ENCODE measurements at regions not wholly inside any gene's neighbourhood (a gene's known extent, or its start where the extent isn't known, plus 50 kb on each side); places are given as distances from the start of the nearest gene placed in this dataset.
A peak's percentile ranks its signal among the peaks of the same experiment; 100 is the strongest.

DNA sequence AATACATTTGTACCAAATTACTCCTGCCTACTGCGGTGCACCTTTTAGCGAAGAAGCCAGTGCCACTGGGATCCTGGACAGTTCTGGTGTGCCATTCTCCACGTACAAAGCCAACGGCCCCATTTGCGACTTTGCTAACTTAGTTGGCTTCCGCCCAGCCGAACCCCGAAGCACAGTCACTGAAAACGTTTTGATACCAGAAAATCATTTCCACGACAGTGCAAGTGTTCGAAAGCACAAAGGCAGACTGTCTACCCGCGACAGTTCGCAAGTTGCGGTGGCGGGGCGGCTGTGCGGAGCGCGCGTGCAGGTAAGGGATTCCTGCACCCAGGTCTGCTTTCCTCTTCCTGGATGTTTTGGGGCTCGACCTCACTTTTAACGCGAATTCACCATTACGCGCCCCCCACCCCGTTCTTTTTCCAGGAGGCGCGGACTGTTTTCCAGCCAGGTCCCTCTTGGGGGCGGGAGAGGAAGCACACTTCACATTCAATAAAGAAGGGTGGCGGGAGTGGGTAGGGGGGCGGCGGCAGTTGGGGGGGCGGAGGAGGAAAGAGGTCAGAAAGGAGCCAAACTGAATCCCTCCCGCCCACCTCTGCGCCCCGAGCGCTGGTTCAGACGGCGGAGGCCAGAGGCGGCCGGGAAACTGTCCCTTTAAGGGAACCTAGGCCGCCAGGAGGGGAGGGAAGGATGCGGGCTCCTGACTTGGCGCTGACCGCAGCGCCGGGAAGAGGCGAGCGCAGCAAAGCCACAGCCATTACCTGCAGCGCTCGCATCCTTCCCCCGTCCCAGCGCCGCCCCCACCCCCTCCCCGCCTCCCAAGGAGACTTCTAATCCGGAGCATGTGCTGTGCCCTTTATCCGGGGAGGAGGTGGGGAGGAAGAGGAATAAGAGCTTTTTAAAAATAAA, 107.4 kb upstream of the KCTD1 start:
- Histone ChIP-seq H3K4me3 (ENCODE audit: low read depth in 1 of 2, low read length in 2 of 2) (peak overlapping the region; percentile 55 to 56), H3K27ac (ENCODE audit: low read depth, low read length) (peak overlapping the region; percentile 52), H3K36me3 (ENCODE audit: insufficient read depth, low read length) (no peaks in the 10 kb centered on the region), H3K9ac (ENCODE audit: low read length) (peak overlapping the region; percentile 22), H3K9me3 (ENCODE audit: low read length) (no peaks in the 10 kb centered on the region), H3K4me1 (ENCODE audit: insufficient read depth, low read length) (peaks cover 22% of the 10 kb centered on the region), H3K27me3 (ENCODE audit: control insufficient read depth in 1 of 2, insufficient read depth in 2 of 2, low read length in 2 of 2) (no peaks in the 10 kb centered on the region)

DNA sequence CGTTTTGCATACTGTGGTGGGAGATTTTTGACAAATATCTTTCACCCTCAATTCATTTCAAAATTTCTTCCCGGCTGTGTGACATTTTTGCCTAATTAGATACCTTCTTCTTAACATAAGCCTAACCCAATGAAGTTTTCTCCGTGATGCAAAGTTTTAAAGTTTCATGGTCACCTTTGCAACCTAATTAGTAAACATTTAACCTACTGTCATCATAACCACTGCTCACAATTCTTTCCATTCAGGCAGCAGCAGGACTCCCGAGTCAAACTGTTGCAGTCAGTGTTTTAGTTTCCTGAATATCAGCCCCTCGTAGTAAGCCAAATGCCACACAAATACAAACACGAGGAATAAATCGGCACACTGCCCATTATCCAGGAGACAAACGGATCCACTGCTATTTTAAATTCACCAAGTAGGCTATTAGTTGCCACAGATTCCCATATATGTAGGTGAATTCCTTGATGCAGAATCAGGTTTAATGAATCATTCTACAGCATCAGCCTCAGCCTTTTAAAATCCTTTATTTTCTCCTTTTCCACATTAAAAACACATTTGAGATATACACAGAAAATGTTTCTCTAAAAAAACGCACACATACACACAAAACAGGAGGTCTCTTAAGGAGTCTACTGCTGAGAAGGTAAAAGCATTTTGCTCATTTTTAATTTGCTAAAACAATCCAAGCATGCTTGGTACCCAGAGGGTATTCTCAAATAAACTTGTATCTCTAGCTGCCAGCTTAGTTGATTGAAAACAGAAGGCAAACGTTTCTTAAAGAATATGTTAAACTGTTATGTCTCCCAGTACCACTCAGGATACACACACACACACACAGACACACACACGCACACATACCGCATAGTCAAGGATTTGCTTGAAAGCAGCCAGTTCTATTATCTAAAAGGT, 106.5 kb upstream of the KCTD1 start:
- Histone ChIP-seq H3K9ac (ENCODE audit: low read length) (peak overlapping the region; percentile 22), H3K36me3 (ENCODE audit: insufficient read depth, low read length) (no peaks in the 10 kb centered on the region)

GRCh38 chr18:26653943-26654615, 105.7 kb upstream of the KCTD1 start:
- Histone ChIP-seq H3K4me3 (ENCODE audit: low read depth in 1 of 2, low read length in 2 of 2) (no peak overlapping the region), H3K4me1 (ENCODE audit: insufficient read depth, low read length) (peaks cover 22% of the 10 kb centered on the region), H3K9me3 (ENCODE audit: low read length) (no peaks in the 10 kb centered on the region), H3K27ac (ENCODE audit: low read depth, low read length) (no peak overlapping the region), H3K36me3 (ENCODE audit: insufficient read depth, low read length) (no peaks in the 10 kb centered on the region), H3K27me3 (ENCODE audit: control insufficient read depth in 1 of 2, insufficient read depth in 2 of 2, low read length in 2 of 2) (no peaks in the 10 kb centered on the region), H3K9ac (ENCODE audit: low read length) (no peak overlapping the region)

More for the DNA sequence above, 106.5 kb upstream of the KCTD1 start:
- peak overlapping the region in 1 of 2 donors; percentile 55 for H3K4me3 ChIP-seq (ENCODE audit: low read depth in 1 of 2, low read length in 2 of 2)
- H3K9me3 ChIP-seq (ENCODE audit: low read length), result no peaks in the 10 kb centered on the region
- peaks cover 22% of the 10 kb centered on the region for H3K4me1 ChIP-seq (ENCODE audit: insufficient read depth, low read length)
- H3K27me3 ChIP-seq (ENCODE audit: control insufficient read depth in 1 of 2, insufficient read depth in 2 of 2, low read length in 2 of 2), result no peaks in the 10 kb centered on the region
- H3K27ac ChIP-seq (ENCODE audit: low read depth, low read length), result no peak overlapping the region

DNA sequence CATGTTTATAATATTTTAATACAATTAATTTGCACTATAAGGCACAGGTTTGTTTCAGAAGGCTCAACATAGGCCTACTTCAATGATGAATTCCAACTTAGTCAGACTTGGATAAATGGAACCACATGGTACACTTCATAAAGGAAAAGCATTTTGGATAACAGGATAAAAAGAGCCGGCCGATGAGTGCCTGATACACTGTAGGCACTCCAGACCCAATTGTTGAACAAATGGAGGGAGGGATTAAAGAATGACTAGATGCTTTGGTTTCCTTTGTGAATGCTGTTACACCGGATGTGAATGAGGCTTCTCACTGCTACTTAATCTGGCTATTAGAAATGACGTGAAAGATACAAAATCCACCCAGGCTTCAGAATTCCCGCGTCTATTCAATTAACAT, 104.1 kb upstream of the KCTD1 start:
- Histone ChIP-seq H3K27me3 (ENCODE audit: control insufficient read depth in 1 of 2, insufficient read depth in 2 of 2, low read length in 2 of 2) (no peaks in the 10 kb centered on the region), H3K4me1 (ENCODE audit: insufficient read depth, low read length) (peaks cover 12% of the 10 kb centered on the region), H3K9ac (ENCODE audit: low read length) (no peak overlapping the region), H3K9me3 (ENCODE audit: low read length) (no peaks in the 10 kb centered on the region), H3K4me3 (ENCODE audit: low read depth in 1 of 2, low read length in 2 of 2) (no peak overlapping the region), H3K27ac (ENCODE audit: low read depth, low read length) (no peak overlapping the region), H3K36me3 (ENCODE audit: insufficient read depth, low read length) (no peaks in the 10 kb centered on the region)

DNA sequence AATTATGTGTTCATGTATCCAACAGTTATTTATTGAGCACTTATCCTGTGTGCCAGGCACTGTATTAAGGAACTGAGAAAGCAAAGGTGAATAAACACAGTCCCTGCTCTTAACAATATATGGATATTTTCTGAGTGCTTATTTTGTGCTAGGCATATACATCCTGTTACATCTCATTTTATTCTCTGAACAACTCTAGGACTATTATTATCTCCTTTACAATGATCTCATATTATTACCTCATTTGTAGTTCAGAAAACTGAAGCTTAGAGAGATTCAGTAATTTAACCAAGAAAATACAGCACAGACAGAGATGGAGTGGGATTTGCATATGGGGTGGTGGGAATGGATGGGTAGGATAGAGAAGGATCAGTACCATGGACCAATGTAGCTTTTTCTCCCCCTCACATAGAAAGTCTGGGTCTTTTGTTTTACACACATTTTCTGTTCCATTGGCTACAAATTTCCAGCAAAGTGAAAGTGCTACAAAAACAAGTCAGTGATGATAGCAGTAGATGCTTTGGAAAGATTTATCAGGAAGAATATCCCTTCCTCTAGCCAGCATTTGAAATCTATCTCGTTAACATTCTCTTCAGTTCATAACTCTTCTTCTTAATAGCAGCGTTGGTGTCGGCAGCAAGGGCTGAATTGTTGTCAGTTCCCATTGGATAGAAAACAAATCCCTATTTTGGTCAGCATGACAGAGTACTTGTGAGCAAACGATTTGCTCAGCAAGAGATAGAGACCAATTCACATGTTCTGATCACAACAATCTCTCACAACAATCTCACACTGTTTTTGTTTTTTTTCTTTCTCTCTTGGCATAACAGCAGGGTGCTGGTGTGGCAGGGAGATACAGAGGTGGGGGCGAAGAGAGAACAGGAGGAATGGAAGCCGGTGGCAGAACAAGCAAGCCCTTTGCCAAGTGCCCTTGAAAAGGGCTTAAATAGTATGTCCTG, 102.2 kb upstream of the KCTD1 start:
- Histone ChIP-seq H3K9ac (ENCODE audit: low read length) (no peak overlapping the region), H3K27ac (ENCODE audit: low read depth, low read length) (no peak overlapping the region), H3K9me3 (ENCODE audit: low read length) (no peaks in the 10 kb centered on the region), H3K36me3 (ENCODE audit: insufficient read depth, low read length) (no peaks in the 10 kb centered on the region), H3K27me3 (ENCODE audit: control insufficient read depth in 1 of 2, insufficient read depth in 2 of 2, low read length in 2 of 2) (no peaks in the 10 kb centered on the region), H3K4me3 (ENCODE audit: low read depth in 1 of 2, low read length in 2 of 2) (no peak overlapping the region), H3K4me1 (ENCODE audit: insufficient read depth, low read length) (peaks cover 11% of the 10 kb centered on the region)

- H3K9me3 ChIP-seq (ENCODE audit: low read length), result no peaks in the 10 kb centered on the region
- H3K4me1 ChIP-seq (ENCODE audit: insufficient read depth, low read length), result no peaks in the 10 kb centered on the region
- no peaks in the 10 kb centered on the region for H3K36me3 ChIP-seq (ENCODE audit: insufficient read depth, low read length)
- no peak overlapping the region for H3K9ac ChIP-seq (ENCODE audit: low read length)
- H3K4me3 ChIP-seq (ENCODE audit: low read depth in 1 of 2, low read length in 2 of 2), result no peak overlapping the region
- no peak overlapping the region for H3K27ac ChIP-seq (ENCODE audit: low read depth, low read length)
- no peaks in the 10 kb centered on the region for H3K27me3 ChIP-seq (ENCODE audit: control insufficient read depth in 1 of 2, insufficient read depth in 2 of 2, low read length in 2 of 2)
Measured at GRCh38 chr18:26649193-26649543, 100.8 kb upstream of the KCTD1 start.

DNA sequence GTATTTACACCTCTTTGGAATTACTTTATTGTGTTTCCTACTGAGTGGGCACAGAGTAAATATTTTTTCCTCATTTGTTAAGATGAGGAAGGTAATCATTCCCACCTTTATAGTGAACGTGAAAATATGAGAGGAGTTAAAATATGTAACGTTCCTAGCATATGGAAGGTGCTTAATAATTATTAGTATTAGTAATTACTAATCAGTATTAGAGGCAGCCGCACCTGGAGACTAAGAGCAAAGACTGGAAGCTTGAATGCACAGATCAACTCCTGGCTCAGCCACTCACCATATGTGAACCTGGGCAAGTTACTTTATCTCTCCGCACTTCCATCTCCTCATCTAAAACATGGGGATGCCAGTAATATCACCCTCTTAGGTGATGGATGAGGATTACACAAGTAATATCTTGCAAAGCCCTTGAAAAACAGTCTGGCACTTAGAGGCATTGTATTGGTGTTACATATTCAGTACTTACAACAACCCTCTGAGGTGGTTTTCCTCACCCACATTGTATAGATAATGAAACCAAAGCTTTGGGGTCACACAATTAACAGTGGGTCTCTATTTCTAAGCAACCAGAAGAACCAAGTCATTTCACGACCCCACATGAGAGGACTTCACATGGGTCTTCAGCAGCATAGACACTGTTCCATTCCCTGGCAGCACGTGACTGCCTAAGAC, 100.3 kb upstream of the KCTD1 start:
- Histone ChIP-seq H3K9me3 (ENCODE audit: low read length) (no peaks in the 10 kb centered on the region), H3K4me1 (ENCODE audit: insufficient read depth, low read length) (no peaks in the 10 kb centered on the region), H3K27me3 (ENCODE audit: control insufficient read depth in 1 of 2, insufficient read depth in 2 of 2, low read length in 2 of 2) (no peaks in the 10 kb centered on the region), H3K4me3 (ENCODE audit: low read depth in 1 of 2, low read length in 2 of 2) (no peak overlapping the region), H3K9ac (ENCODE audit: low read length) (no peak overlapping the region), H3K27ac (ENCODE audit: low read depth, low read length) (no peak overlapping the region), H3K36me3 (ENCODE audit: insufficient read depth, low read length) (no peaks in the 10 kb centered on the region)

GRCh38 chr18:26646901-26647300, 98.5 kb upstream of the KCTD1 start:
- Histone ChIP-seq H3K9me3 (ENCODE audit: low read length) (no peaks in the 10 kb centered on the region), H3K27me3 (ENCODE audit: control insufficient read depth in 1 of 2, insufficient read depth in 2 of 2, low read length in 2 of 2) (no peaks in the 10 kb centered on the region), H3K27ac (ENCODE audit: low read depth, low read length) (no peak overlapping the region), H3K4me1 (ENCODE audit: insufficient read depth, low read length) (no peaks in the 10 kb centered on the region), H3K36me3 (ENCODE audit: insufficient read depth, low read length) (no peaks in the 10 kb centered on the region), H3K9ac (ENCODE audit: low read length) (no peak overlapping the region), H3K4me3 (ENCODE audit: low read depth in 1 of 2, low read length in 2 of 2) (no peak overlapping the region)

- Histone ChIP-seq H3K4me3 (ENCODE audit: low read depth in 1 of 2, low read length in 2 of 2) (no peak overlapping the region), H3K9ac (ENCODE audit: low read length) (no peak overlapping the region), H3K4me1 (ENCODE audit: insufficient read depth, low read length) (no peaks in the 10 kb centered on the region), H3K9me3 (ENCODE audit: low read length) (no peaks in the 10 kb centered on the region), H3K27ac (ENCODE audit: low read depth, low read length) (no peak overlapping the region), H3K36me3 (ENCODE audit: insufficient read depth, low read length) (no peaks in the 10 kb centered on the region), H3K27me3 (ENCODE audit: control insufficient read depth in 1 of 2, insufficient read depth in 2 of 2, low read length in 2 of 2) (no peaks in the 10 kb centered on the region)
Measured at GRCh38 chr18:26642440-26643348, 94.3 kb upstream of the KCTD1 start.
